ENCODE measurements at regions not wholly inside any gene's neighbourhood (a gene's known extent, or its start where the extent isn't known, plus 50 kb on each side); places are given as distances from the start of the nearest gene placed in this dataset.

- Histone ChIP-seq H3K36me3 (ENCODE audit: low read depth, missing control alignments) (no peaks in the 10 kb centered on the region), H3K27ac (no peak overlapping the region), H3K9me3 (no peaks in the 10 kb centered on the region), H3K27me3 (no peaks in the 10 kb centered on the region), H3K4me1 (peaks cover 6% of the 10 kb centered on the region), H3K4me3 (no peak overlapping the region)
- DNase-seq: peak; percentile 39
- TF ChIP-seq, protein P1, sequence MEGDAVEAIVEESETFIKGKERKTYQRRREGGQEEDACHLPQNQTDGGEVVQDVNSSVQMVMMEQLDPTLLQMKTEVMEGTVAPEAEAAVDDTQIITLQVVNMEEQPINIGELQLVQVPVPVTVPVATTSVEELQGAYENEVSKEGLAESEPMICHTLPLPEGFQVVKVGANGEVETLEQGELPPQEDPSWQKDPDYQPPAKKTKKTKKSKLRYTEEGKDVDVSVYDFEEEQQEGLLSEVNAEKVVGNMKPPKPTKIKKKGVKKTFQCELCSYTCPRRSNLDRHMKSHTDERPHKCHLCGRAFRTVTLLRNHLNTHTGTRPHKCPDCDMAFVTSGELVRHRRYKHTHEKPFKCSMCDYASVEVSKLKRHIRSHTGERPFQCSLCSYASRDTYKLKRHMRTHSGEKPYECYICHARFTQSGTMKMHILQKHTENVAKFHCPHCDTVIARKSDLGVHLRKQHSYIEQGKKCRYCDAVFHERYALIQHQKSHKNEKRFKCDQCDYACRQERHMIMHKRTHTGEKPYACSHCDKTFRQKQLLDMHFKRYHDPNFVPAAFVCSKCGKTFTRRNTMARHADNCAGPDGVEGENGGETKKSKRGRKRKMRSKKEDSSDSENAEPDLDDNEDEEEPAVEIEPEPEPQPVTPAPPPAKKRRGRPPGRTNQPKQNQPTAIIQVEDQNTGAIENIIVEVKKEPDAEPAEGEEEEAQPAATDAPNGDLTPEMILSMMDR (IDR thresholded peaks at IDR 0.05): peak; percentile 29 to 49 (median 39)
- no peak for TF ChIP-seq POLR2A (IDR thresholded peaks at IDR 0.05)
- 55 to 61% methylated on average over 6 of the region's 6 CpGs for WGBS, 2 donors
- intact Hi-C loops (cut with DNase I; ENCODE audit: low total_unique reads): no loop called here
These were observed 273.3 kb upstream of the TCF4 start for GRCh38 chr18:55861266-55861665.

GRCh38 chr18:55858661-55859515 is 270.9 kb upstream of the TCF4 start:
- no peak for TF ChIP-seq POLR2A (IDR thresholded peaks at IDR 0.05)
- TF ChIP-seq, protein P1 (IDR thresholded peaks at IDR 0.05): no peak
- 21 to 24% methylated on average over 17 of the region's 17 CpGs for WGBS, 2 donors
- peaks cover 6% of the 10 kb centered on the region for H3K4me1 ChIP-seq
- no peak for DNase-seq
- H3K36me3 ChIP-seq (ENCODE audit: low read depth, missing control alignments): no peaks in the 10 kb centered on the region
- H3K4me3 ChIP-seq: no peak overlapping the region
- intact Hi-C loops (cut with DNase I; ENCODE audit: low total_unique reads): no loop called here
- H3K27ac ChIP-seq: no peak overlapping the region
- no peaks in the 10 kb centered on the region for H3K27me3 ChIP-seq
- no peaks in the 10 kb centered on the region for H3K9me3 ChIP-seq

- no peak overlapping the region for H3K4me3 ChIP-seq
- TF ChIP-seq, protein P1 (IDR thresholded peaks at IDR 0.05): no peak
- no peak for TF ChIP-seq POLR2A (IDR thresholded peaks at IDR 0.05)
- no peaks in the 10 kb centered on the region for H3K9me3 ChIP-seq
- no peak overlapping the region for H3K27ac ChIP-seq
- no peaks in the 10 kb centered on the region for H3K4me1 ChIP-seq
- intact Hi-C loops (cut with DNase I; ENCODE audit: low total_unique reads): no loop called here
- no peak for DNase-seq
- no peaks in the 10 kb centered on the region for H3K27me3 ChIP-seq
- WGBS, 2 donors: 76 to 78% methylated on average over 7 of the region's 7 CpGs
- no peaks in the 10 kb centered on the region for H3K36me3 ChIP-seq (ENCODE audit: low read depth, missing control alignments)
These were observed 270.0 kb upstream of the TCF4 start for GRCh38 chr18:55857956-55858355.

- no peak for DNase-seq
- H3K9me3 ChIP-seq: no peaks in the 10 kb centered on the region
- intact Hi-C loops (cut with DNase I; ENCODE audit: low total_unique reads): no loop called here
- TF ChIP-seq, protein P1 (IDR thresholded peaks at IDR 0.05): no peak
- TF ChIP-seq POLR2A (IDR thresholded peaks at IDR 0.05): no peak
- no peaks in the 10 kb centered on the region for H3K27me3 ChIP-seq
- no peaks in the 10 kb centered on the region for H3K36me3 ChIP-seq (ENCODE audit: low read depth, missing control alignments)
- H3K4me3 ChIP-seq: no peak overlapping the region
- 53 to 74% methylated on average over 2 of the region's 2 CpGs for WGBS, 2 donors
- H3K4me1 ChIP-seq: no peaks in the 10 kb centered on the region
- no peak overlapping the region for H3K27ac ChIP-seq
These were observed 269.4 kb upstream of the TCF4 start for GRCh38 chr18:55857409-55857808.

DNA sequence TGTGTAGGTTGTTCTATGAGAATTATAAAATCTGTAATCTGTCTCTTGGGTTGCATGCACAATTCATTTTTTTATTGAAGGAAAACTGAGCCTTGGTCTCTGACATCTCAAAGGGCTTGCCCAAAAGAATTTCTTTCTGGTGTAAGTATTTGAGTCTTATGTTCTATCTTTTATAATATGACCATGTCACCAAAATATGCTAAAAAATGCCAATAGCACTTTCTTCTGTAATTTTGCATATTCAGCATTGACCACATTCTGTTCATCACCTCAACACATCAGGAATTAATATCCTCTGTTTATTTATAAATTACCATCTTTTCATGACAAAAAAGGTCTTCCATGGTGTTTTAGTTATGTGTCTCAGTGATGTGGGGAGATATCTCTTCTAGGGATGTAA is 268.7 kb upstream of the TCF4 start:
- no peak for DNase-seq
- H3K27ac ChIP-seq: no peak overlapping the region
- intact Hi-C loops (cut with DNase I; ENCODE audit: low total_unique reads): no loop called here
- no peaks in the 10 kb centered on the region for H3K27me3 ChIP-seq
- no peaks in the 10 kb centered on the region for H3K36me3 ChIP-seq (ENCODE audit: low read depth, missing control alignments)
- H3K4me1 ChIP-seq: no peaks in the 10 kb centered on the region
- H3K4me3 ChIP-seq: no peak overlapping the region
- TF ChIP-seq, protein P1 (IDR thresholded peaks at IDR 0.05): no peak
- no peak for TF ChIP-seq POLR2A (IDR thresholded peaks at IDR 0.05)
- H3K9me3 ChIP-seq: no peaks in the 10 kb centered on the region
